GM18951 (cell line): ENCODE measurements at regions not wholly inside any gene's neighbourhood (a gene's known extent, or its start where the extent isn't known, plus 50 kb on each side); places are given as distances from the start of the nearest gene placed in this dataset.
"Not testable (repeated sequence)": the region's sequence is repeated elsewhere in the genome, so short reads cannot be mapped to it uniquely, and the experiment has no call there.

ENCODE experiments used
- POLR2A ChIP-seq: IDR thresholded peaks from 4 replicates; pipeline ENCODE4 v1.6.1; 2011; ENCODE audit warnings: mild to moderate bottlenecking; ENCODE audit not compliant: insufficient read length, insufficient read depth; ENCODE audit errors: extremely low read depth
- in situ Hi-C: fragments of 300-500 bp; cut with MboI; formaldehyde crosslinking; loops from one replicate; pipeline ENCODE4 v1.12.0; 2022; ENCODE audit warnings: low sequenced_read_pairs, mixed read lengths, inconsistent platforms; ENCODE audit not compliant: unreplicated experiment

- TF ChIP-seq POLR2A: no peak
- in situ Hi-C loops: no loop called here
Observed at GRCh38 chr11:81207421-81208054, 1526.1 kb downstream of the FAM181B start.

- in situ Hi-C loops: no loop called here
- TF ChIP-seq POLR2A: no peak
Observed at GRCh38 chr11:81203876-81204275, 1529.8 kb downstream of the FAM181B start.

- in situ Hi-C loops: no loop called here
Observed at GRCh38 chr11:81197396-81197795, 1536.3 kb downstream of the FAM181B start.

GRCh38 chr11:81192516-81192915 lies 1541.1 kb downstream of the FAM181B start:
- in situ Hi-C loops: no loop called here
- no peak for TF ChIP-seq POLR2A

More at GRCh38 chr11:81197396-81197795, 1536.3 kb downstream of the FAM181B start:
- TF ChIP-seq POLR2A: no peak

- in situ Hi-C loops: no loop called here
- TF ChIP-seq POLR2A: no peak
Observed at GRCh38 chr11:81190546-81190945, 1543.1 kb downstream of the FAM181B start.

- in situ Hi-C loops: not testable (repeated sequence)
Observed at GRCh38 chr11:81187033-81187432, 1546.6 kb downstream of the FAM181B start.

- in situ Hi-C loops: no loop called here
- TF ChIP-seq POLR2A: no peak
Observed at GRCh38 chr11:81174646-81175330, 1558.9 kb downstream of the FAM181B start.

GRCh38 chr11:81165164-81165563 lies 1568.5 kb downstream of the FAM181B start:
- TF ChIP-seq POLR2A: no peak
- in situ Hi-C loops: no loop called here

GRCh38 chr11:81159900-81160299 lies 1573.8 kb downstream of the FAM181B start:
- no peak for TF ChIP-seq POLR2A
- in situ Hi-C loops: no loop called here

- TF ChIP-seq POLR2A: no peak
- in situ Hi-C loops: no loop called here
Observed at GRCh38 chr11:81135570-81135969, 1598.1 kb downstream of the FAM181B start.

GRCh38 chr11:81129618-81130017 lies 1604.0 kb downstream of the FAM181B start:
- TF ChIP-seq POLR2A: no peak
- in situ Hi-C loops: no loop called here

- in situ Hi-C loops: no loop called here
- TF ChIP-seq POLR2A: no peak
Observed at GRCh38 chr11:81112718-81113117, 1620.9 kb downstream of the FAM181B start.

- in situ Hi-C loops: no loop called here
- TF ChIP-seq POLR2A: no peak
Observed at GRCh38 chr11:81104051-81104450, 1629.6 kb downstream of the FAM181B start.

GRCh38 chr11:81098471-81098870 lies 1635.2 kb downstream of the FAM181B start:
- no peak for TF ChIP-seq POLR2A
- in situ Hi-C loops: no loop called here
